B cell (primary cell): ENCODE measurements at regions not wholly inside any gene's neighbourhood (a gene's known extent, or its start where the extent isn't known, plus 50 kb on each side); places are given as distances from the start of the nearest gene placed in this dataset.

Source experiments
- EZH2 ChIP-seq: IDR thresholded peaks from 2 replicates; pipeline ENCODE4 v1.6.1; 2012; ENCODE audit warnings: borderline replicate concordance, low read depth, mild to moderate bottlenecking, moderate library complexity, low read length; ENCODE audit not compliant: insufficient read depth, poor library complexity, severe bottlenecking
- TF ChIP-seq, protein P1 (sequence below): fragments of 200-600 bp; IDR thresholded peaks from one replicate; pipeline ENCODE4 v1.8.0; 2022; ENCODE audit warnings: antibody characterized with exemption, mild to moderate bottlenecking

DNA sequence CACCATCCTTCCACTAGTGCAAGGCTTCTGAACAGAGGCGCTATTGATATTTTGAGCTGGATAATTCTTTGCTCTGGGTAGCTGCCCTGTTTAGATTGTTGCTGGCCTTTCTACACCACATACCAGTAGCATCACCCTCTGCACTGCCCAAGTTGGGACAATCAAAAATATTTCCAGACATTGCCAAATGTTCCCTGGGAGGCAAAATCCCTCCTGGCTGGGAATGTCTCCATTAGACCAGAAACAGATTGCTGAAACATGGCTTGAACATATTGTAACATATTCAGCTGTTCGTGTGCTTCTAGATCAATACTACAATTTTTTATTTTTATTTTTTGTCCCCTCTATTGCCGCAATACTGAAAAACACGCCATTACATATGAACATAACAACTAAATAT, 174.6 kb downstream of the ABCA8 start:
- TF ChIP-seq, protein P1, sequence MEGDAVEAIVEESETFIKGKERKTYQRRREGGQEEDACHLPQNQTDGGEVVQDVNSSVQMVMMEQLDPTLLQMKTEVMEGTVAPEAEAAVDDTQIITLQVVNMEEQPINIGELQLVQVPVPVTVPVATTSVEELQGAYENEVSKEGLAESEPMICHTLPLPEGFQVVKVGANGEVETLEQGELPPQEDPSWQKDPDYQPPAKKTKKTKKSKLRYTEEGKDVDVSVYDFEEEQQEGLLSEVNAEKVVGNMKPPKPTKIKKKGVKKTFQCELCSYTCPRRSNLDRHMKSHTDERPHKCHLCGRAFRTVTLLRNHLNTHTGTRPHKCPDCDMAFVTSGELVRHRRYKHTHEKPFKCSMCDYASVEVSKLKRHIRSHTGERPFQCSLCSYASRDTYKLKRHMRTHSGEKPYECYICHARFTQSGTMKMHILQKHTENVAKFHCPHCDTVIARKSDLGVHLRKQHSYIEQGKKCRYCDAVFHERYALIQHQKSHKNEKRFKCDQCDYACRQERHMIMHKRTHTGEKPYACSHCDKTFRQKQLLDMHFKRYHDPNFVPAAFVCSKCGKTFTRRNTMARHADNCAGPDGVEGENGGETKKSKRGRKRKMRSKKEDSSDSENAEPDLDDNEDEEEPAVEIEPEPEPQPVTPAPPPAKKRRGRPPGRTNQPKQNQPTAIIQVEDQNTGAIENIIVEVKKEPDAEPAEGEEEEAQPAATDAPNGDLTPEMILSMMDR = no peak
- no peak for TF ChIP-seq EZH2
